ENCODE measurements at regions not wholly inside any gene's neighbourhood (a gene's known extent, or its start where the extent isn't known, plus 50 kb on each side); places are given as distances from the start of the nearest gene placed in this dataset.

DNA sequence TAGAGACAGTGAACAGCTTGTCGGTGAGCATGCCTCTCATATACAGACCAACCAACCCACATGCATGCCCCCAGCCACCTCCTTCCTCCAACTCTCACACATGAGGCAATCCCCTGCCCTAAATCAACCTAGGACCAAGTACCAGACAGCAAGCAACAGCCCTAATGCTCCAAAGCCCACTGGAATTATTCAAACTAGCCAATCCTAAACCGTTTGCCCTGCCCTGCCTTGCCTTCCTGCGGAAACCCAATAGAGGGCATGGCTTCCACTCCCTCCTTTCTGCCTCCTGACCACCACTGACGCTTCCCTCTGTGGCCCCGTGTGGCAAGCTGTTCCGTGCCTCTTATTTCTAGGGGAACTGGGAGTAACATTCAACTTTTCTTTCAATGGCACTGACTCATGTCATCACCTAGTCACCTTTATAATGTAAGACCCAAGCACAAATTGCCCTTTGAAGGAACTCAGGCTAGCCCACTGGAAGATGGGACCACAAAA lies 129.3 kb upstream of the GJB5 start:
- H3K27me3 ChIP-seq, result peaks cover 0 to 33% (median 7%) of the 10 kb centered on the region in 7 donors

DNA sequence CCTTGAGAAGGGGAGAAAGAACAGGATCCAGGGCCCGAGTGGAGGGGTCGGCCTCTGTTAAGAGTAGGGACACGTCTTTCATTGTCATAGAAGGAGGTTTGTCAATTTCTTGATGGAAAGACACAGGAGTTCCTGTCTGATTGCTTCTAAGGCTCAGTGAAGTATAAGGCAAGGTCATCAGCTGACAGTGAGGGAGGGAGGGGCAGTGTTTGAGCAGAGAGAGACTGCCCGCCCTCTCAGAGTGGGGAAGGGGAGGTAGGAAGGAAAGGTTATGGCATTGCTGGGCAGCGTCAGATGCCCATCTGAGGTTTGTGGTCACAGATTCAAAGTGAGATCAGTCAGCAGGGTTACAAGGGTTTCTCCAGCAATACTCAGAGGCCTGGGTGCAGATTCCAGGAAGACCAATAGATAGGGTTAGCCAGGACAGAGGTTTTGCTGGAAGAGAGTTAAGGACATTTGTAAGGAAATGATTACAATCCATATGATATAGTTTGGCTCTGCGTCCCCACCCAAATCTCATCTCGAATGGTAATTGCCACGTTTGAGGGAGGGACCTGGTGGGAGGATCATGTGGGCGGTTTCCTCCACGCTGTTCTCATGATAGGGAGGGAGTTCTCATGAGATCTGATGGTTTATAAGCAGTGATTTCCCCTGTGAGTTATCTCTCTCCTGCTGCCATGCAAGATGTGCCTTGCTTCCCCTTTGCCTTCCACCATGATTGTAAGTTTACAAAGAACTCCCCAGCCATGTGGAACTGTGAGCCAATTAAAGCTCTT lies 127.2 kb upstream of the GJB5 start:
- Histone ChIP-seq H3K4me1 (no peaks in the 10 kb centered on the region), H3K27ac (no peak overlapping the region), H3K36me3 (no peaks in the 10 kb centered on the region), H3K9me3 (no peaks in the 10 kb centered on the region), H3K27me3 (peaks cover 0 to 21% (median 7%) of the 10 kb centered on the region in 7 donors), H3K4me3 (no peak overlapping the region)
- ATAC-seq (no peak), DNase-seq (no peak)
- 61 to 73% methylated on average over 10 of the region's 10 CpGs for WGBS, 2 donors
- TF ChIP-seq, protein P1, sequence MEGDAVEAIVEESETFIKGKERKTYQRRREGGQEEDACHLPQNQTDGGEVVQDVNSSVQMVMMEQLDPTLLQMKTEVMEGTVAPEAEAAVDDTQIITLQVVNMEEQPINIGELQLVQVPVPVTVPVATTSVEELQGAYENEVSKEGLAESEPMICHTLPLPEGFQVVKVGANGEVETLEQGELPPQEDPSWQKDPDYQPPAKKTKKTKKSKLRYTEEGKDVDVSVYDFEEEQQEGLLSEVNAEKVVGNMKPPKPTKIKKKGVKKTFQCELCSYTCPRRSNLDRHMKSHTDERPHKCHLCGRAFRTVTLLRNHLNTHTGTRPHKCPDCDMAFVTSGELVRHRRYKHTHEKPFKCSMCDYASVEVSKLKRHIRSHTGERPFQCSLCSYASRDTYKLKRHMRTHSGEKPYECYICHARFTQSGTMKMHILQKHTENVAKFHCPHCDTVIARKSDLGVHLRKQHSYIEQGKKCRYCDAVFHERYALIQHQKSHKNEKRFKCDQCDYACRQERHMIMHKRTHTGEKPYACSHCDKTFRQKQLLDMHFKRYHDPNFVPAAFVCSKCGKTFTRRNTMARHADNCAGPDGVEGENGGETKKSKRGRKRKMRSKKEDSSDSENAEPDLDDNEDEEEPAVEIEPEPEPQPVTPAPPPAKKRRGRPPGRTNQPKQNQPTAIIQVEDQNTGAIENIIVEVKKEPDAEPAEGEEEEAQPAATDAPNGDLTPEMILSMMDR (IDR thresholded peaks at IDR 0.05), result no peak
- intact Hi-C loops (cut with DNase I), result no loop called here

More for the DNA sequence above, 129.3 kb upstream of the GJB5 start:
- no peak for ATAC-seq
- Histone ChIP-seq H3K27ac (no peak overlapping the region), H3K4me3 (no peak overlapping the region), H3K36me3 (no peaks in the 10 kb centered on the region), H3K4me1 (no peaks in the 10 kb centered on the region), H3K9me3 (no peaks in the 10 kb centered on the region)
- TF ChIP-seq, protein P1 (IDR thresholded peaks at IDR 0.05), result no peak
- 71 to 72% methylated on average over 6 of the region's 6 CpGs for WGBS, 2 donors
- intact Hi-C loops (cut with DNase I), result no loop called here
- no peak for DNase-seq

GRCh38 chr1:34631126-34631525 lies 123.7 kb upstream of the GJB5 start:
- intact Hi-C loops (cut with DNase I), result no loop called here
- Histone ChIP-seq H3K36me3 (no peaks in the 10 kb centered on the region), H3K9me3 (no peaks in the 10 kb centered on the region), H3K4me3 (no peak overlapping the region), H3K27ac (no peak overlapping the region), H3K27me3 (peaks cover 0 to 4% (median 0%) of the 10 kb centered on the region in 7 donors), H3K4me1 (no peaks in the 10 kb centered on the region)
- ATAC-seq (no peak), DNase-seq (no peak)
- TF ChIP-seq, protein P1 (IDR thresholded peaks at IDR 0.05), result no peak
- WGBS, 2 donors, result 74 to 88% methylated on average over 2 of the region's 2 CpGs

GRCh38 chr1:34639701-34640100 lies 115.1 kb upstream of the GJB5 start:
- H3K4me1 ChIP-seq, result no peaks in the 10 kb centered on the region
- WGBS, 2 donors, result 68 to 69% methylated on average over 9 of the region's 9 CpGs
- H3K27ac ChIP-seq, result no peak overlapping the region
- intact Hi-C loops (cut with DNase I), result no loop called here
- no peak overlapping the region for H3K4me3 ChIP-seq
- ATAC-seq, result no peak
- TF ChIP-seq, protein P1 (IDR thresholded peaks at IDR 0.05), result no peak
- peaks cover 0 to 35% (median 10%) of the 10 kb centered on the region in 7 donors for H3K27me3 ChIP-seq
- H3K9me3 ChIP-seq, result no peaks in the 10 kb centered on the region
- H3K36me3 ChIP-seq, result no peaks in the 10 kb centered on the region
- no peak for DNase-seq
